Osteoblast (primary cell): ENCODE measurements at regions not wholly inside any gene's neighbourhood (a gene's known extent, or its start where the extent isn't known, plus 50 kb on each side); places are given as distances from the start of the nearest gene placed in this dataset.

Experiments used
- DNase-seq: peaks from one replicate; pipeline ENCODE4 v3.0.0; 2011; ENCODE audit warnings: low spot score, mixed read lengths; ENCODE audit not compliant: insufficient read length; ENCODE audit errors: missing footprints
- H2AFZ ChIP-seq: 2 replicates; pipeline ENCODE4 v1.6.0; 2011; ENCODE audit warnings: mild to moderate bottlenecking, low read length
- H3K27ac ChIP-seq: 2 replicates; pipeline ENCODE4 v1.5.1; 2011; ENCODE audit warnings: mild to moderate bottlenecking, low read depth, low read length, moderate library complexity
- H3K27me3 ChIP-seq: 2 replicates; pipeline ENCODE4 v1.6.0; 2012; ENCODE audit warnings: mild to moderate bottlenecking, control low read depth, inconsistent platforms, low read length, moderate library complexity; ENCODE audit not compliant: insufficient read depth
- H3K36me3 ChIP-seq: 2 replicates; pipeline ENCODE4 v1.5.1; 2011; ENCODE audit warnings: mild to moderate bottlenecking, low read length, control low read depth, moderate library complexity; ENCODE audit not compliant: insufficient read depth
- H3K4me1 ChIP-seq: 2 replicates; pipeline ENCODE4 v1.5.1; 2011; ENCODE audit warnings: mild to moderate bottlenecking, low read length, control low read depth, moderate library complexity; ENCODE audit not compliant: insufficient read depth
- H3K4me2 ChIP-seq: 2 replicates; pipeline ENCODE4 v1.6.0; 2011; ENCODE audit warnings: mild to moderate bottlenecking, low read length; ENCODE audit not compliant: insufficient read depth
- H3K4me3 ChIP-seq: fragments of 200-600 bp; sonication (generic); 3 replicates; pipeline ENCODE4 v1.5.1; 2012; ENCODE audit warnings: mild to moderate bottlenecking, low read length, inconsistent platforms; ENCODE audit not compliant: insufficient read depth
- H3K79me2 ChIP-seq: 2 replicates; pipeline ENCODE4 v1.6.0; 2012; ENCODE audit warnings: mild to moderate bottlenecking, low read length, control low read depth, inconsistent platforms; ENCODE audit not compliant: insufficient read depth
- H3K9me3 ChIP-seq: 2 replicates; pipeline ENCODE4 v1.5.1; 2011; ENCODE audit warnings: low read depth, low read length, control low read depth
- H4K20me1 ChIP-seq: 2 replicates; pipeline ENCODE4 v1.6.0; 2012; ENCODE audit warnings: mild to moderate bottlenecking, low read length, control low read depth; ENCODE audit not compliant: insufficient read depth
- TF ChIP-seq, protein P1 (sequence below): IDR thresholded peaks from 2 replicates; pipeline ENCODE4 v1.5.1; 2011; ENCODE audit warnings: mild to moderate bottlenecking, low read depth, low read length, moderate library complexity; ENCODE audit errors: extremely low read depth

DNA sequence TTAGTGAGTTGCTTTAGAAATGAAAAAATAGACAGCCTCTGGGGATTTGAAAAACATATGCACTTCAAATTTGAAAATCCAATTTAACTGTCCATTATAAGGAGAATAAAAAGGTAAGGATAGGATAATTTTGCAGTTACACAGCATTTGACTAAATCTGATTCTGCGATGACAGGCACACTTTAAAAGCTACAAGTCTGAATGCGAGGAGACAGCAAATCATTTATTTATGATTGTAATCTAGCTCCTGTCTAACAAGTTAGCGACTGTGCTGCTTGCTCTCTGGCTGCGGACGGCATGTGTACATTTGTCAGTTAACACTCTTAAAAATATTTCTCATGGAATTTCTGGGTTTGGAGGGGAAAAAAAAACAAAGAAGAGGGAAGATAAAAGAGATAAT, 514.8 kb downstream of the MN1 start:
- H3K27me3 ChIP-seq, result peaks cover 8% of the 10 kb centered on the region
- H3K4me2 ChIP-seq, result no peak overlapping the region
- no peak overlapping the region for H2AFZ ChIP-seq
- no peaks in the 10 kb centered on the region for H3K36me3 ChIP-seq
- no peaks in the 10 kb centered on the region for H3K9me3 ChIP-seq
- H4K20me1 ChIP-seq, result no peaks in the 10 kb centered on the region
- H3K4me1 ChIP-seq, result no peaks in the 10 kb centered on the region
- DNase-seq, result no peak
- no peak overlapping the region for H3K27ac ChIP-seq
- no peak overlapping the region for H3K4me3 ChIP-seq
- TF ChIP-seq, protein P1, sequence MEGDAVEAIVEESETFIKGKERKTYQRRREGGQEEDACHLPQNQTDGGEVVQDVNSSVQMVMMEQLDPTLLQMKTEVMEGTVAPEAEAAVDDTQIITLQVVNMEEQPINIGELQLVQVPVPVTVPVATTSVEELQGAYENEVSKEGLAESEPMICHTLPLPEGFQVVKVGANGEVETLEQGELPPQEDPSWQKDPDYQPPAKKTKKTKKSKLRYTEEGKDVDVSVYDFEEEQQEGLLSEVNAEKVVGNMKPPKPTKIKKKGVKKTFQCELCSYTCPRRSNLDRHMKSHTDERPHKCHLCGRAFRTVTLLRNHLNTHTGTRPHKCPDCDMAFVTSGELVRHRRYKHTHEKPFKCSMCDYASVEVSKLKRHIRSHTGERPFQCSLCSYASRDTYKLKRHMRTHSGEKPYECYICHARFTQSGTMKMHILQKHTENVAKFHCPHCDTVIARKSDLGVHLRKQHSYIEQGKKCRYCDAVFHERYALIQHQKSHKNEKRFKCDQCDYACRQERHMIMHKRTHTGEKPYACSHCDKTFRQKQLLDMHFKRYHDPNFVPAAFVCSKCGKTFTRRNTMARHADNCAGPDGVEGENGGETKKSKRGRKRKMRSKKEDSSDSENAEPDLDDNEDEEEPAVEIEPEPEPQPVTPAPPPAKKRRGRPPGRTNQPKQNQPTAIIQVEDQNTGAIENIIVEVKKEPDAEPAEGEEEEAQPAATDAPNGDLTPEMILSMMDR, result no peak
- H3K79me2 ChIP-seq, result no peaks in the 10 kb centered on the region

DNA sequence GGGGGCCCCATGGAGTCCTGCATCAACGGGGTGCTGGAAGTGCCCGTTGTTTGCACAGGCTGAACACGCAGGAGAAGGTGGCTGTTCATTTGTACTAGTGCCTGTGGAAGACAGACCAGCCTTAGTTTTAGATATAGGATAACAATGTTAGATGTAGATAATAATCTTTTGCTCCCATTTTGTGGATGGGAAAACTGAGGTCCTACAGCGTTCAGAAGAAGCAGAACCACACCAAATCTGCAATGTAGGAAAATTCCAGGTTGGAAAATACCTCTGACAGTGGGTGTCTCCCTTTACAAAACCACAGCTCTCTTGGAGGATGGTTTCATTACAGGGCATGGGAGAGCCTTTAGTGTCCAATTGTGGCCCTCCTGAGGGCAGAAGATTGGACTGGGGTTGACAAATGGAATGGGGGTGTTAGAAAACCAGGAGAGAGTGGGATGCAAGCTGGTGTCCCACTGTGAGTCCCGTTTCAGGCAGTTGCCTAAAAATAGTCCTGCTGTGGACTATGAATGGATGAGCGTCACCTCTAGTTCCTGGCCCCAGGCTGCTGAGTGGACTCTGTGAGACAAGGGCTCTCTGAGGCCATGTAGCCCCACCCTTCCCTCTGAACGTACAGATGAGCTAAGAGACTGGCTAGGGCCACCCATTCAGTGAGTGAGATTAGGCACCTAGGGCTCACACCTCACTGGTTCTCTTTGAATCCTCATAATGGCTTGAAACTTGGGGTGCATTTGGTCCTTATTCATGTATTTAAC, 508.8 kb downstream of the MN1 start:
- H3K4me2 ChIP-seq, result no peak overlapping the region
- no peak for DNase-seq

DNA sequence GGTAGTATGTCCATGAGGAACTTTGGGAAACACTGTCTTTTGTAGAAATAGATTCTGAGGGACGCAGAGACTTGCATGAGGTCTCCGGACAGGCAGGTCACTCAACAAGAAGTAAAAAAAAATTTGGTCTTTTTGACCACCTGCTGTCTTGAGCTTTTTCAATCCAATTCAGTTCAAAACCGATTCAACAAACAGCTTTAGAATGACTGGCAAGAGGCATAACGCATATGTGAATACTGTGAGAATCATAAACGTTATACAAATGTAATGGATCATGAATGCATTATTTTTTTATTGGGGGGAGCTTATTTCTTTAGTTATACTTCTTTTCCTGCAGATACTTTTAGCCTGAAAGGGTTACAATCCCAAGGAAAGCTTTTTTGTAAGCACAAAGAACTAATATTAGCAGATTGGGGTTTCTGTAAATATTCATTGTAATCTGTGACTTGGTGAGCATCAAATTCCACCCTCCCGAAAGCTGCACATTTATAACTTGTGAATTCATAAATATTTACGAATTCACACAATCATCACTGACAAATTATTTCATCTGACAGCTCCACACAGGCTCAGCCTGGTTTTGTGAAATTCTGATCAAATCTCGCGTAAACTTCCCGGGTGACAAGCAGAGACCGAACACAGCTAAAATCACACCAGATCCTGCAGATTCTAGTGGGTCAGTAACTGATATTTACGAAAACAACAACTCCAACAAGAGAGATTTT, 507.7 kb downstream of the MN1 start:
- Histone ChIP-seq H3K4me2 (no peak overlapping the region), H3K9me3 (no peaks in the 10 kb centered on the region), H2AFZ (no peak overlapping the region), H3K27ac (no peak overlapping the region), H4K20me1 (no peaks in the 10 kb centered on the region), H3K27me3 (peaks cover 17% of the 10 kb centered on the region), H3K4me3 (no peak overlapping the region), H3K36me3 (no peaks in the 10 kb centered on the region), H3K79me2 (no peaks in the 10 kb centered on the region), H3K4me1 (peaks cover 7% of the 10 kb centered on the region)
- TF ChIP-seq, protein P1, result no peak
- no peak for DNase-seq

More for the DNA sequence above, 508.8 kb downstream of the MN1 start:
- Histone ChIP-seq H2AFZ (no peak overlapping the region), H3K36me3 (no peaks in the 10 kb centered on the region), H4K20me1 (no peaks in the 10 kb centered on the region), H3K79me2 (no peaks in the 10 kb centered on the region), H3K27me3 (peaks cover 21% of the 10 kb centered on the region), H3K4me1 (peaks cover 3% of the 10 kb centered on the region), H3K4me3 (no peak overlapping the region), H3K9me3 (no peaks in the 10 kb centered on the region), H3K27ac (no peak overlapping the region)
- TF ChIP-seq, protein P1, result no peak

DNA sequence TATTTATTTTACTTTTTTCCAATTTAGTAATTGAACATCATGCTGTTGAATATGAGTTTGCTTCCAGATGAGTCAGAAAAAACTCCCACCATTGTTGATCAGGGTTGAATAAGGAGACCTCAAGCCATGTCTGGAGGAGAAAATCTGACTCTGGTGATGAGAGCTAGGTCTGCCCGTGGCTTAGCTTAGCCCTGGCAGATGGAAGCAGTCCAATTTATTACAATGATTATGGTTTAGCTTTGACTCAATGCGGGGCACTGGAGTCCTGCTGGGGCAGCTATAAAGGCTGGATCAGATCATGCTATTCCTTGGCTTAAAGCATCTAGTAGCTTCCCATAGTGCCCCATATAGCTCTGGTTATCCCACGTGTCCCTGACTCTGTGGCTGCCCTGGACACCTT, 506.5 kb downstream of the MN1 start:
- Histone ChIP-seq H4K20me1 (no peaks in the 10 kb centered on the region), H3K9me3 (no peaks in the 10 kb centered on the region), H3K36me3 (no peaks in the 10 kb centered on the region), H3K4me1 (peaks cover 7% of the 10 kb centered on the region), H3K27ac (no peak overlapping the region), H2AFZ (no peak overlapping the region), H3K79me2 (no peaks in the 10 kb centered on the region), H3K4me3 (no peak overlapping the region), H3K4me2 (no peak overlapping the region), H3K27me3 (peaks cover 12% of the 10 kb centered on the region)
- TF ChIP-seq, protein P1, result no peak
- DNase-seq, result no peak
